ENCODE measurements at regions not wholly inside any gene's neighbourhood (a gene's known extent, or its start where the extent isn't known, plus 50 kb on each side); places are given as distances from the start of the nearest gene placed in this dataset.

- TF ChIP-seq POLR2A (IDR thresholded peaks at IDR 0.05) (no peak), CTCF (IDR thresholded peaks at IDR 0.05) (no peak)
Observed at GRCh38 chr7:46178661-46179060, 257.6 kb upstream of the IGFBP3 start.
